ENCODE measurements at regions not wholly inside any gene's neighbourhood (a gene's known extent, or its start where the extent isn't known, plus 50 kb on each side); places are given as distances from the start of the nearest gene placed in this dataset.

DNA sequence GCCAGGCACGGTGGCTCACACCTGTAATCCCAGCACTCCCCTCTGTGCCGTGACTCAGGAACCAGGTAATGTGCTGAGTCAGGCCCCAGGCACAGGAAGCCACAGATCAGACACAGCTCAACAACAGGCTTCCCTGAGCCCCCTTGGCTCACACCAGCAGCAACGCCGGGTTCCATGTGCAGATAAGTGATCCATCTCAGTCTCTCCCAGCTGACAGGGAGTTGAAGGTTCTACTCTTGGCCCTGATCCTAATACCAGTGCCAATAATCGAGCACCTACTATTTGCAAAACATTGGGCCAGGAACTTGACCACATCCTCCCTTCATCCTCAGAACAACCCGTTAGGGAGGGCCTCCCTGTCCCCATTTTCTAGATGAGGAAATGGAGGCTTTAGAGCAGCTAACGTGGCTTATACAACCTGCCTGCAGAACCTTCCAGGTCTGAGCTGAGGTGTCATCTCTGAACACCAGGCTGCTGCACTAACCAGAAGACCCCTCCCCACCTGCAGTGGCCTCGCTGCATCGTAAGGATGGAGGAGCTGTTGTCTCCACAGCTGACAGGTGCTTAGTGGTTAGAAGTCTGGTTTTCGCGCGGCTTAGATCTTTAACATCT is 64.8 kb upstream of the AMZ2 start:
- peak in 2 of 3 donors; percentile 38 to 45 for DNase-seq (ENCODE audit: low read depth in 2 of 3, low spot score in 1 of 3)

DNA sequence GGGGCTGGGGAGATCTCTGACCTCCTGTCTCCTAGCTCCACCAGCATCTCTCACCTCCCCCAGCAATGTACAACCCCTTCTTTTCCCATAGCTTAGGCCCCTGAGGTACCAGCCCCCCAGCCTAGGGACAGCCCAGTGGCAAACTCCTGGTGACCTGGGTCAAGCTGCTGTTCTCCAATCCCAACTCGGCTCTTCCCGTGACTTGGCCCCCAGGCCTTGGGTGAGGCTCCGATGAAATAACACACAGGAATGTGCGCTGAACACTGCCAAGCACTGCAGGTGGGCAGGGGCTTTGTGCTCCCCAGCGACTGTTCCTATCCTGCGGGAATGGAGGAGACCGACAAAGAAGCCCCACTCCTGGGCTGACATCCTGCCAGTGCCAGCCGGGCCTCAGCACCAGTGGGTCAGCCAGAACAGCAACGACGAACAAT is 63.7 kb upstream of the AMZ2 start:
- DNase-seq (ENCODE audit: low read depth in 2 of 3, low spot score in 1 of 3) = no peak

DNA sequence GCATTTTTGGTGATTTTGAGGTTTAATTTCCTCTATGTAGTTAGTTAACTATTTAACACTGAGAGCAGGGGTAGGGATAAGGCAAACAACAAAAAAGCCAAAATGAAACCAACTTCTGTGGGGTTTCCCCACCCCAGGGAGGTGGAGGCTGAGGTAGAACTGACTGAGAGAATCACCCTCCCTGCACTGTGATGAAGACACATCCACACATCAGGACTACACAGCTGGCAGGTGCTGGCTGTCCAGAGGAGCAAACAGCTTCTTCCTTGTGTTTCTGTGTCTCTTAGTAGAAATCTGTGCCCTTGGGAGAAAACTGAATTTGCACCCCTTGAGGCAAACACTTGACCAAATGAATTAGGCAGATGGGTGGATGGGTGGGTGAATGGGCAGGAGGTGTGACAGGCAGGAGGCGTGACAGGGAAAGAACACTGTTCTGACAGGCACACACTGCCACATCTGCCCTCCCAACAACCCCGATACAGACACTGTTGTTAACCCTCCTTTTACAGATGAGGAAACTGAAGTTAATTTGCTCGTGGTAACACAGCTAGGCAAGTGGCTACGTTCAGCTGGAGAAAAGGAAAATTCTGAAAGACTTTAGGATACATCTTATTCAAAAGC is 62.9 kb upstream of the AMZ2 start:
- peak in 1 of 3 donors; percentile 25 for DNase-seq (ENCODE audit: low read depth in 2 of 3, low spot score in 1 of 3)

DNA sequence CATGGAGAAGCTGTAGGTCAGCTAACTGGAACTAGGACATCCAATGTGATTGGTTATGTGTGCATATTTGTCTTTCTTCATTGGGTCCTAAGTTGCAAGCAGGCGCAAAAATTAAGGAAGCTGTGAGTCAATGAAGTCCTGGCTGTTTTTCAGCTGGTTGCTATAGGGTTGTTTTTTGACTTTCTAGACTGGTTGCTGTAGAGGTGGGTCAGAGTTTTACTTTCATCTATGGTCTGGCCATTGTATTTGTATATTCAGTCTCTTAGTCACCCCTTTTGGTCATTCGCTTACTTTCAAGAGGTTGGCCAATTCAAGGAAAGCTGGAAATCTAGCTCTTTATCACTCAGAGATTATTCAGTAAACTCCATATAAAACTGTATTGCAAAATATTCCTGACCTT is 62.0 kb upstream of the AMZ2 start:
- DNase-seq (ENCODE audit: low read depth in 2 of 3, low spot score in 1 of 3) = no peak

DNA sequence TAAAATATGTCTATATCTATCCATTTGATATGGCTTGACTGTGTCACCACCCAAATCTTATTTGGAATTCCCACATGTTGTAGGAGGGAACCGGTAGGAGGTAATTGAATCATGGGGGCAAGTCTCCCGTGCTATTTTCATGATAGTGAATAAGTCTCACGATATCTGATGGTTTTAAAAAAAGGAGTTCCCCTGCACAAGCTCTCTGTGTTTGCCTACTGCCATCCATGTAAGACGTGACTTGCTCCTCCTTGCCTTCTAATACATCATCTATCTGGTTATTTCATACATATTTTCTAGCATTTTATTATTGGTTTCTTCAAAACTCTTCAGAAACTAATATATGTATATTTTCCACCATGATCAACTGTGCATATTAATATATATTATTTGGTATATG is 57.3 kb upstream of the AMZ2 start:
- DNase-seq (ENCODE audit: low read depth in 2 of 3, low spot score in 1 of 3) = no peak

GRCh38 chr17:68195667-68196393 is 52.0 kb upstream of the AMZ2 start:
- no peak for DNase-seq (ENCODE audit: low read depth in 2 of 3, low spot score in 1 of 3)

GRCh38 chr17:68196394-68197090 is 51.3 kb upstream of the AMZ2 start:
- no peak for DNase-seq (ENCODE audit: low read depth in 2 of 3, low spot score in 1 of 3)

GRCh38 chr17:68197091-68197996 is 50.5 kb upstream of the AMZ2 start:
- no peak for DNase-seq (ENCODE audit: low read depth in 2 of 3, low spot score in 1 of 3)

- DNase-seq (ENCODE audit: low read depth in 2 of 3, low spot score in 1 of 3) = no peak
These were observed 49.6 kb upstream of the AMZ2 start for GRCh38 chr17:68197997-68198930.

Measured in stimulated activated CD4-positive, alpha-beta T cell treated with anti-CD3 and anti-CD28 coated beads, Interleukin-12 subunit alpha, Interleukin-12 subunit beta, amount 100 ng/mL, for 48 hours (primary cell).